Natural killer cell (primary cell): ENCODE measurements at regions not wholly inside any gene's neighbourhood (a gene's known extent, or its start where the extent isn't known, plus 50 kb on each side); places are given as distances from the start of the nearest gene placed in this dataset.
"Not testable (repeated sequence)": the region's sequence is repeated elsewhere in the genome, so short reads cannot be mapped to it uniquely, and the experiment has no call there.

Experiments used
- ATAC-seq, 3 donors: fragments of 150-1000 bp in 2 of 3; fragments of 200-7000 bp in 1 of 3; cut with Tn5 transposase; 1 replicate in 1 of 3; 2 replicates in 2 of 3; pipeline ENCODE4 v1.10.0; 2021; ENCODE audit warnings: mild to moderate bottlenecking in 2 of 3, moderate library complexity in 2 of 3
- DNase-seq, 2 donors: peaks; one replicate each; pipeline versions ENCODE4 v3.0.0 to v3.0.0-alpha.2; 2013 to 2021; ENCODE audit warnings: mixed read lengths in 1 of 2
- H3K27ac ChIP-seq: one replicate; pipeline ENCODE4 v1.5.1; 2013; ENCODE audit warnings: mild to moderate bottlenecking, low read length
- H3K27me3 ChIP-seq: one replicate; pipeline ENCODE4 v1.6.1; 2013; ENCODE audit warnings: low read length; ENCODE audit not compliant: control insufficient read depth, insufficient read depth
- H3K36me3 ChIP-seq: one replicate; pipeline ENCODE4 v1.6.1; 2013; ENCODE audit warnings: low read length; ENCODE audit not compliant: control insufficient read depth, insufficient read depth
- H3K4me1 ChIP-seq: one replicate; pipeline ENCODE4 v1.6.1; 2013; ENCODE audit warnings: low read length; ENCODE audit not compliant: control insufficient read depth, insufficient read depth
- H3K4me3 ChIP-seq: one replicate; pipeline ENCODE4 v1.5.1; 2013; ENCODE audit warnings: low read length
- H3K9me3 ChIP-seq: one replicate; pipeline ENCODE4 v1.6.1; 2013; ENCODE audit warnings: low read length; ENCODE audit not compliant: control insufficient read depth, insufficient read depth
- H3K27ac Mint-ChIP-seq, 2 donors: one replicate each; pipeline ENCODE4 v1.8.0; 2022; ENCODE audit warnings: mild to moderate bottlenecking in 2 of 2, mixed read lengths in 2 of 2, moderate library complexity in 1 of 2
- H3K27me3 Mint-ChIP-seq, 2 donors: one replicate each; pipeline ENCODE4 v1.8.0; 2022; ENCODE audit warnings: low read depth in 2 of 2, mixed read lengths in 2 of 2
- H3K36me3 Mint-ChIP-seq: one replicate; pipeline ENCODE4 v1.8.0; 2022; ENCODE audit warnings: mixed read lengths
- H3K4me1 Mint-ChIP-seq, 2 donors: one replicate each; pipeline ENCODE4 v1.8.0; 2022; ENCODE audit warnings: mixed read lengths in 2 of 2
- H3K4me3 Mint-ChIP-seq: one replicate; pipeline ENCODE4 v1.8.0; 2022; ENCODE audit warnings: mild to moderate bottlenecking, moderate library complexity, mixed read lengths
- H3K9me3 Mint-ChIP-seq, 2 donors: one replicate each; pipeline ENCODE4 v1.8.0; 2022; ENCODE audit warnings: mixed read lengths in 2 of 2
- WGBS: methylation state at CpG from one replicate; pipeline ENCODE4 v1.1.7; 2013; ENCODE audit warnings: missing lambda C conversion rate; ENCODE audit not compliant: insufficient coverage; 5-methylcytosine and 5-hydroxymethylcytosine counted together
- intact Hi-C: fragments of 100-400 bp; cut with micrococcal nuclease; formaldehyde crosslinking; loops from one replicate; pipeline ENCODE4 v1.14.2; 2022

- DNase-seq, H3K36me3 ChIP-seq, H3K36me3 Mint-ChIP-seq, H3K4me3 ChIP-seq, H3K27me3 ChIP-seq, H3K27ac Mint-ChIP-seq, H3K4me3 Mint-ChIP-seq, H3K9me3 ChIP-seq, intact Hi-C loops, H3K4me1 ChIP-seq, H3K4me1 Mint-ChIP-seq, H3K9me3 Mint-ChIP-seq, ATAC-seq, H3K27me3 Mint-ChIP-seq, H3K27ac ChIP-seq: not testable (repeated sequence)
- WGBS: 80% methylated on average over 11 of the region's 11 CpGs
Measured at GRCh38 chr3:75453328-75453727, 210.8 kb upstream of the FRG2C start.

GRCh38 chr3:75453839-75454238 lies 210.3 kb upstream of the FRG2C start:
- H3K36me3 Mint-ChIP-seq, H3K4me1 Mint-ChIP-seq, H3K9me3 Mint-ChIP-seq, intact Hi-C loops, H3K27ac Mint-ChIP-seq, H3K9me3 ChIP-seq, H3K4me1 ChIP-seq, ATAC-seq, H3K4me3 Mint-ChIP-seq, H3K27ac ChIP-seq, H3K4me3 ChIP-seq, H3K27me3 ChIP-seq, H3K27me3 Mint-ChIP-seq, H3K36me3 ChIP-seq, DNase-seq: not testable (repeated sequence)
- 81% methylated on average over 1 of the region's 1 CpG for WGBS

- H3K4me3 Mint-ChIP-seq, H3K4me1 Mint-ChIP-seq, H3K27ac Mint-ChIP-seq, H3K27me3 Mint-ChIP-seq, H3K36me3 Mint-ChIP-seq, DNase-seq, ATAC-seq, H3K4me3 ChIP-seq, H3K36me3 ChIP-seq, H3K27ac ChIP-seq, H3K9me3 ChIP-seq, intact Hi-C loops, H3K4me1 ChIP-seq, H3K27me3 ChIP-seq, H3K9me3 Mint-ChIP-seq: not testable (repeated sequence)
- WGBS: 91% methylated on average over 3 of the region's 4 CpGs
Measured at GRCh38 chr3:75474530-75474929, 189.6 kb upstream of the FRG2C start.

- H3K27ac Mint-ChIP-seq, H3K4me3 ChIP-seq, intact Hi-C loops, ATAC-seq, H3K36me3 ChIP-seq, DNase-seq, H3K4me3 Mint-ChIP-seq, H3K4me1 ChIP-seq, H3K4me1 Mint-ChIP-seq, H3K9me3 ChIP-seq, H3K36me3 Mint-ChIP-seq, H3K27me3 ChIP-seq, H3K27ac ChIP-seq, H3K27me3 Mint-ChIP-seq: not testable (repeated sequence)
- H3K9me3 Mint-ChIP-seq: peaks cover 8 to 13% of the 10 kb centered on the region in 2 donors
- 78% methylated on average over 2 of the region's 2 CpGs for WGBS
Measured at GRCh38 chr3:75496600-75496999, 167.5 kb upstream of the FRG2C start.

- H3K4me3 ChIP-seq, H3K27ac Mint-ChIP-seq: not testable (repeated sequence)
- H3K9me3 Mint-ChIP-seq: peaks cover 11 to 31% of the 10 kb centered on the region in 2 donors
Measured at GRCh38 chr3:75500357-75500756, 163.8 kb upstream of the FRG2C start.

GRCh38 chr3:75502171-75502570 lies 162.0 kb upstream of the FRG2C start:
- H3K4me3 ChIP-seq, H3K4me1 Mint-ChIP-seq, H3K27ac ChIP-seq, DNase-seq, H3K4me1 ChIP-seq, intact Hi-C loops, ATAC-seq, H3K27ac Mint-ChIP-seq, H3K27me3 Mint-ChIP-seq, H3K36me3 ChIP-seq, H3K27me3 ChIP-seq, H3K4me3 Mint-ChIP-seq: not testable (repeated sequence)
- 88% methylated on average over 9 of the region's 9 CpGs for WGBS
- Mint-ChIP-seq H3K9me3 (peaks cover 13 to 29% of the 10 kb centered on the region in 2 donors), H3K36me3 (peaks cover 29% of the 10 kb centered on the region)
- peaks cover 11% of the 10 kb centered on the region for H3K9me3 ChIP-seq

More at GRCh38 chr3:75500357-75500756, 163.8 kb upstream of the FRG2C start:
- intact Hi-C loops, H3K4me1 ChIP-seq, H3K4me1 Mint-ChIP-seq, DNase-seq, H3K27ac ChIP-seq, H3K27me3 Mint-ChIP-seq, H3K9me3 ChIP-seq, H3K36me3 ChIP-seq, H3K4me3 Mint-ChIP-seq, ATAC-seq, H3K27me3 ChIP-seq: not testable (repeated sequence)
- peaks cover 29% of the 10 kb centered on the region for H3K36me3 Mint-ChIP-seq
- WGBS: 86% methylated on average over 4 of the region's 4 CpGs

GRCh38 chr3:75502769-75503756 lies 161.1 kb upstream of the FRG2C start:
- peaks cover 29% of the 10 kb centered on the region for H3K36me3 Mint-ChIP-seq

More at GRCh38 chr3:75502769-75503756, 161.1 kb upstream of the FRG2C start:
- H3K27ac ChIP-seq, intact Hi-C loops, H3K27ac Mint-ChIP-seq, H3K27me3 Mint-ChIP-seq, H3K36me3 ChIP-seq, ATAC-seq, DNase-seq, H3K4me1 ChIP-seq, H3K4me1 Mint-ChIP-seq, H3K4me3 ChIP-seq, H3K27me3 ChIP-seq, H3K4me3 Mint-ChIP-seq: not testable (repeated sequence)
- WGBS: 66% methylated on average over 18 of the region's 18 CpGs
- peaks cover 15 to 30% of the 10 kb centered on the region in 2 donors for H3K9me3 Mint-ChIP-seq
- H3K9me3 ChIP-seq: peaks cover 11% of the 10 kb centered on the region
